OCI-LY1 (cell line): ENCODE measurements at regions not wholly inside any gene's neighbourhood (a gene's known extent, or its start where the extent isn't known, plus 50 kb on each side); places are given as distances from the start of the nearest gene placed in this dataset.

ENCODE experiments used
- EZH2 ChIP-seq: fragments of 200-600 bp; sonication (generic), shearing (Covaris generic); IDR thresholded peaks from 2 replicates; pipeline ENCODE4 v1.8.0; 2017; ENCODE audit warnings: borderline replicate concordance, mixed run types, mild to moderate bottlenecking, antibody characterized with exemption, low read length, moderate library complexity, mixed read lengths
- TF ChIP-seq, protein P1 (sequence below): fragments of 200-600 bp; sonication (generic), shearing (Covaris generic); IDR thresholded peaks from 2 replicates; pipeline ENCODE4 v1.5.1; 2017; ENCODE audit warnings: mild to moderate bottlenecking, antibody characterized with exemption, low read length, moderate library complexity, mixed read lengths

DNA sequence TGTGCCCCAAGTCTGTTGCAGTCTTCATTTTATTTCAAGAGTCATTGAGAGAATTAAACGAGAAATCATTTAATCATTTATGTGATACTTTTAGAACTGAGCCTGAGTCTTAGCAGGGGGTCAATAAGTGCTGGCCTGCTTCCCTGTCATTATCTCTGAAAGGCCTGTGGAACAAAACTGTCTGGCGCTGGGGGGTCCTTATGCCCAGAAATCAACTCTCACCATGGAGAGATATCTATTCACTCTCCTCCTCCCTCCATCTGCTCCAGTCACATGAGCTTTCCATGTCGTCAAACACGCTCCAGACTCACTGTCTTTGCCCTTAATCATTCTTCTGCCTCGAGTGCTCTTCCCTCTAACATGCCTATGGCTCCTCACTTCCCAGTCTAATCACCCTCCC is 136.8 kb downstream of the ESM1 start:
- TF ChIP-seq, protein P1, sequence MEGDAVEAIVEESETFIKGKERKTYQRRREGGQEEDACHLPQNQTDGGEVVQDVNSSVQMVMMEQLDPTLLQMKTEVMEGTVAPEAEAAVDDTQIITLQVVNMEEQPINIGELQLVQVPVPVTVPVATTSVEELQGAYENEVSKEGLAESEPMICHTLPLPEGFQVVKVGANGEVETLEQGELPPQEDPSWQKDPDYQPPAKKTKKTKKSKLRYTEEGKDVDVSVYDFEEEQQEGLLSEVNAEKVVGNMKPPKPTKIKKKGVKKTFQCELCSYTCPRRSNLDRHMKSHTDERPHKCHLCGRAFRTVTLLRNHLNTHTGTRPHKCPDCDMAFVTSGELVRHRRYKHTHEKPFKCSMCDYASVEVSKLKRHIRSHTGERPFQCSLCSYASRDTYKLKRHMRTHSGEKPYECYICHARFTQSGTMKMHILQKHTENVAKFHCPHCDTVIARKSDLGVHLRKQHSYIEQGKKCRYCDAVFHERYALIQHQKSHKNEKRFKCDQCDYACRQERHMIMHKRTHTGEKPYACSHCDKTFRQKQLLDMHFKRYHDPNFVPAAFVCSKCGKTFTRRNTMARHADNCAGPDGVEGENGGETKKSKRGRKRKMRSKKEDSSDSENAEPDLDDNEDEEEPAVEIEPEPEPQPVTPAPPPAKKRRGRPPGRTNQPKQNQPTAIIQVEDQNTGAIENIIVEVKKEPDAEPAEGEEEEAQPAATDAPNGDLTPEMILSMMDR, result no peak
- TF ChIP-seq EZH2, result no peak
